ENCODE measurements at regions not wholly inside any gene's neighbourhood (a gene's known extent, or its start where the extent isn't known, plus 50 kb on each side); places are given as distances from the start of the nearest gene placed in this dataset.

DNA sequence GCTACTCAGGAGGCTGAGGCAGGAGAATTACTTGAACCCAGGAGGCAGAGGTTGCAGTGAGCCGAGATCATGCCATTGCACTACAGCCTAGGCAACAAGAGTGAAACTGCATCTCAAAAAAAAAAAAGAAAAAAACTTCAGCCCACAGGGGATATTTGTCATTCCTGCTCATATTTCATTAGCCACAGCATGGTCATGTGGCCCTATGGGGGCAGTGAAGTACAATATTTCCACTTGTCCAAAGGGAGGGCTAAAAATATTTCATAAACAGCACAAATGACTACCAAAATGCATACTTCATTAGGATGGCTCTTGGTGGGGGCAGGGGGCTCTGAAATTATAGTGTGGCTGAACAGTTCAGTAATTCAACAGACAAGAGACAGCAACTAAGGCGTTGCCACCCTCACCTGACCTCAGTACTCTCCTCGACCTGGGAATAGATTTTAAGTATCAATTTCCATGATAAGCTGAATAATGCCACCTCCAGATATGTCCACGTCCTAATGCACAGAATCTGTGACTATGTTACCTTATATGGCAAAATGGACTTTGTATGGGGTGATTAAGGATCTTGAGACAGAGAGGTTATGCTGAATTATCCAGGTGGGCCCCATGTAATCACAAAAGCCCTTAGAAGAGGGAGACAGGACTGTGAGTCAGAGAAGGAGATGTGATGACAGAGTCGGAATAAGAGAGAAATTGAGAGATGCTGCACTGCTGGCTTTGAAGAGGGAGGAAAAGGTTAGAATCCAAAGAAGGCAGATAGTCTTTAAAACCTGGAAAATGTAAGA, 158.2 kb upstream of the CRIM1 start:
- DNase-seq (ENCODE audit: low read depth, low spot score) = no peak
- no peak for TF ChIP-seq ESRRA (IDR thresholded peaks at IDR 0.05; ENCODE audit: low read length)
- WGBS (ENCODE audit: insufficient coverage, insufficient replicate concordance, low lambda C conversion rate, missing lambda C conversion rate) = 4% methylated on average over 4 of the region's 5 CpGs

DNA sequence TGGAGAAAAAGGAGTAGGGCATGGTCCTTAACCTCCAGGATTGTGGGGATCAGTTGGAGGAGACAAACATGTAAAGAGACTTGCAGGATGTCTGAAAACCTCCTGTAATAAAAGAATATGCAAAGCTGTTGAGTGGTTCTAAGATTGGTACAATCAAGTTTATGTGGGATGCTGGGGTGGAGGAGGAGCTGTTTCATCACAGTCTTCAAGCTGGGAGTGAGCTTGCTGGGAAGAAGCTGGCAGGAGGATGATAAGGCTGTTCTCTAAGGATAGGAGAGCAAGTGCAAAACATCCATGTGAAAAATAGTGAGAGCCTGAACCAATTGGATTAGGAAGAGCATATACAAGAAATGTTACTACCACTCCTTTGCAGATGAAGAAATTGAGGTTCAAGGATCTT, 161.9 kb upstream of the CRIM1 start:
- intact Hi-C loops (cut with micrococcal nuclease; ENCODE audit: unreplicated experiment) = no loop called here
- no peaks in the 10 kb centered on the region for H4K20me1 ChIP-seq (ENCODE audit: control insufficient read depth, insufficient read depth)
- H3K27me3 ChIP-seq (replicated peaks in 1 of 2; ENCODE audit: control insufficient read depth in 2 of 2, insufficient read depth in 2 of 2, low read length in 1 of 2) = no peaks in the 10 kb centered on the region
- FAIRE-seq (no peak), DNase-seq (ENCODE audit: low read depth, low spot score) (no peak), ATAC-seq (no peak)
- no peak overlapping the region for H3K27ac ChIP-seq (ENCODE audit: control insufficient read depth, insufficient read depth)
- H3K79me2 ChIP-seq (ENCODE audit: control insufficient read depth, insufficient read depth, low read length) = no peaks in the 10 kb centered on the region
- BruUV-seq (replicated peaks) = no TSS peak
- no peaks in the 10 kb centered on the region for H3K4me1 ChIP-seq (ENCODE audit: control insufficient read depth, insufficient read depth, low read length)
- H3K36me3 ChIP-seq (ENCODE audit: control insufficient read depth in 2 of 2, insufficient read depth in 2 of 2, low read length in 1 of 2) = no peaks in the 10 kb centered on the region
- ChIA-PET CTCF (interaction anchor here (1.3 kb wide), 1 partner anchor 46 kb away, joined by 3 read pairs; no protein-coding TSS in a partner anchor), SMC1A (ENCODE audit: uncharacterized antibody, unreplicated experiment) (no interaction called here), RAD21 (ENCODE audit: unreplicated experiment) (no interaction called here), POLR2A (no interaction called here)
- no peaks in the 10 kb centered on the region for H3K9me3 ChIP-seq (replicated peaks; ENCODE audit: control insufficient read depth, insufficient read depth, low read length)
- no peak overlapping the region for H3K9ac ChIP-seq (ENCODE audit: control insufficient read depth, insufficient read depth, low read length)
- H2AFZ ChIP-seq (ENCODE audit: control insufficient read depth, low read depth, low read length) = no peak overlapping the region
- no peak overlapping the region for H3K4me3 ChIP-seq
- in situ Hi-C loops (cut with MboI) = no loop called here
- no peak overlapping the region for H3K4me2 ChIP-seq (ENCODE audit: control insufficient read depth, insufficient read depth)
- TF ChIP-seq RAD21 (IDR thresholded peaks at IDR 0.05; ENCODE audit: insufficient read depth, low read depth, low read length) = no peak
- no peak for TF ChIP-seq ZNF207 (IDR thresholded peaks at IDR 0.05; ENCODE audit: borderline replicate concordance)
- TF ChIP-seq SUPT20H (IDR thresholded peaks at IDR 0.05; ENCODE audit: borderline replicate concordance, control insufficient read depth, low read depth, low read length) = no peak
- no peak for TF ChIP-seq GATAD2B (conservative IDR thresholded peaks at IDR 0.05; ENCODE audit: low read depth)
- no peak for TF ChIP-seq SIN3A (IDR thresholded peaks at IDR 0.05; ENCODE audit: low read depth, low read length)
- no peak for TF ChIP-seq NR2F1 (conservative IDR thresholded peaks at IDR 0.05)
- no peak for TF ChIP-seq MTA3 (IDR thresholded peaks at IDR 0.05; ENCODE audit: borderline replicate concordance, low read length)
- no peak for TF ChIP-seq TCF3 (IDR thresholded peaks at IDR 0.05; ENCODE audit: borderline replicate concordance, insufficient read depth, low read depth, low read length)
- no peak for TF ChIP-seq BCL11A (IDR thresholded peaks at IDR 0.05; ENCODE audit: low read depth, low read length)
- no peak for TF ChIP-seq HDAC2 (IDR thresholded peaks at IDR 0.05)
- no peak for TF ChIP-seq SPI1 (IDR thresholded peaks at IDR 0.05; ENCODE audit: borderline replicate concordance, insufficient read depth, low read depth, low read length)
- TF ChIP-seq CHD1 (IDR thresholded peaks at IDR 0.05; ENCODE audit: low read depth, low read length) = no peak
- no peak for TF ChIP-seq NR2C2 (IDR thresholded peaks at IDR 0.05; ENCODE audit: borderline replicate concordance, control insufficient read depth, insufficient read length, low read depth)
- TF ChIP-seq SMAD1 (IDR thresholded peaks at IDR 0.05; ENCODE audit: low read depth, partially characterized antibody) = no peak
- TF ChIP-seq SP1 (IDR thresholded peaks at IDR 0.05; ENCODE audit: low read depth, low read length) = no peak
- no peak for TF ChIP-seq ZNF384 (IDR thresholded peaks at IDR 0.05; ENCODE audit: borderline replicate concordance, low read depth, low read length)

More for the DNA sequence above, 158.2 kb upstream of the CRIM1 start:
- no peaks in the 10 kb centered on the region for H3K4me1 ChIP-seq (ENCODE audit: control insufficient read depth, insufficient read depth, low read length)
- no TSS peak for BruUV-seq (replicated peaks)
- H3K9ac ChIP-seq (ENCODE audit: control insufficient read depth, insufficient read depth, low read length) = no peak overlapping the region
- H3K9me3 ChIP-seq (replicated peaks; ENCODE audit: control insufficient read depth, insufficient read depth, low read length) = no peaks in the 10 kb centered on the region
- POLR2A ChIA-PET = no interaction called here
- no peak overlapping the region for H3K27ac ChIP-seq (ENCODE audit: control insufficient read depth, insufficient read depth)
- no peak for ATAC-seq
- H2AFZ ChIP-seq (ENCODE audit: control insufficient read depth, low read depth, low read length) = no peak overlapping the region
- H3K27me3 ChIP-seq (replicated peaks in 1 of 2; ENCODE audit: control insufficient read depth in 2 of 2, insufficient read depth in 2 of 2, low read length in 1 of 2) = no peaks in the 10 kb centered on the region
- RAD21 ChIA-PET (ENCODE audit: unreplicated experiment) = no interaction called here
- SMC1A ChIA-PET (ENCODE audit: uncharacterized antibody, unreplicated experiment) = no interaction called here
- H3K79me2 ChIP-seq (ENCODE audit: control insufficient read depth, insufficient read depth, low read length) = no peaks in the 10 kb centered on the region
- no peak for FAIRE-seq
- CTCF ChIA-PET = no interaction called here
- intact Hi-C loops (cut with micrococcal nuclease; ENCODE audit: unreplicated experiment) (no loop called here), in situ Hi-C loops (cut with MboI) (no loop called here)
- no peak overlapping the region for H3K4me2 ChIP-seq (ENCODE audit: control insufficient read depth, insufficient read depth)
- H3K4me3 ChIP-seq = no peak overlapping the region
- H4K20me1 ChIP-seq (ENCODE audit: control insufficient read depth, insufficient read depth) = no peaks in the 10 kb centered on the region
- no peaks in the 10 kb centered on the region for H3K36me3 ChIP-seq (ENCODE audit: control insufficient read depth in 2 of 2, insufficient read depth in 2 of 2, low read length in 1 of 2)

Measured in GM12878 (cell line).